ENCODE measurements at regions not wholly inside any gene's neighbourhood (a gene's known extent, or its start where the extent isn't known, plus 50 kb on each side); places are given as distances from the start of the nearest gene placed in this dataset.

- TF ChIP-seq, protein P1, sequence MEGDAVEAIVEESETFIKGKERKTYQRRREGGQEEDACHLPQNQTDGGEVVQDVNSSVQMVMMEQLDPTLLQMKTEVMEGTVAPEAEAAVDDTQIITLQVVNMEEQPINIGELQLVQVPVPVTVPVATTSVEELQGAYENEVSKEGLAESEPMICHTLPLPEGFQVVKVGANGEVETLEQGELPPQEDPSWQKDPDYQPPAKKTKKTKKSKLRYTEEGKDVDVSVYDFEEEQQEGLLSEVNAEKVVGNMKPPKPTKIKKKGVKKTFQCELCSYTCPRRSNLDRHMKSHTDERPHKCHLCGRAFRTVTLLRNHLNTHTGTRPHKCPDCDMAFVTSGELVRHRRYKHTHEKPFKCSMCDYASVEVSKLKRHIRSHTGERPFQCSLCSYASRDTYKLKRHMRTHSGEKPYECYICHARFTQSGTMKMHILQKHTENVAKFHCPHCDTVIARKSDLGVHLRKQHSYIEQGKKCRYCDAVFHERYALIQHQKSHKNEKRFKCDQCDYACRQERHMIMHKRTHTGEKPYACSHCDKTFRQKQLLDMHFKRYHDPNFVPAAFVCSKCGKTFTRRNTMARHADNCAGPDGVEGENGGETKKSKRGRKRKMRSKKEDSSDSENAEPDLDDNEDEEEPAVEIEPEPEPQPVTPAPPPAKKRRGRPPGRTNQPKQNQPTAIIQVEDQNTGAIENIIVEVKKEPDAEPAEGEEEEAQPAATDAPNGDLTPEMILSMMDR (conservative IDR thresholded peaks at IDR 0.05; ENCODE audit: low read length) = no peak
- no peak for TF ChIP-seq EZH2phosphoT487 (IDR thresholded peaks at IDR 0.05; ENCODE audit: borderline replicate concordance)
Measured at GRCh38 chr21:35976929-35977328, 83.4 kb downstream of the SETD4 start.
